Thyroid gland (tissue), 4 donors: ENCODE measurements at regions not wholly inside any gene's neighbourhood (a gene's known extent, or its start where the extent isn't known, plus 50 kb on each side); places are given as distances from the start of the nearest gene placed in this dataset.

Source experiments
- DNase-seq, 2 donors: peaks; one replicate each; pipeline ENCODE4 v3.0.0-alpha.2; 2019
- H3K27ac ChIP-seq, 3 donors: fragments of 200-600 bp; sonication (generic); 1 replicate in 2 of 3; 2 replicates in 1 of 3; pipeline ENCODE4 v1.5.1; 2016 to 2019; ENCODE audit warnings: mild to moderate bottlenecking in 1 of 3, moderate library complexity in 1 of 3
- H3K27me3 ChIP-seq: fragments of 200-600 bp; sonication (generic); one replicate; pipeline ENCODE4 v1.5.1; 2019
- H3K36me3 ChIP-seq, 2 donors: fragments of 200-600 bp; sonication (generic); one replicate each; pipeline ENCODE4 v1.5.1; 2016 to 2019
- H3K4me1 ChIP-seq, 2 donors: fragments of 200-600 bp; sonication (generic); one replicate each; pipeline ENCODE4 v1.5.1; 2017 to 2019
- H3K4me3 ChIP-seq, 3 donors: fragments of 200-600 bp; sonication (generic); replicated peaks in 1 of 3; 1 replicate in 2 of 3; 2 replicates in 1 of 3; pipeline ENCODE4 v1.5.1; 2016; ENCODE audit warnings: mild to moderate bottlenecking in 1 of 3
- H3K9me3 ChIP-seq: fragments of 200-600 bp; sonication (generic); one replicate; pipeline ENCODE4 v1.5.1; 2017
- CTCF ChIP-seq, 6 experiments: fragments of 200-600 bp in 3 of 6; fragments of 450-650 bp in 3 of 6; sonication (generic) in 3 of 6; IDR thresholded peaks; one replicate each; pipeline ENCODE4 v1.5.1; 2016 to 2019; ENCODE audit warnings: antibody characterized with exemption in 6 of 6, mild to moderate bottlenecking in 2 of 6, inconsistent platforms in 1 of 6, moderate library complexity in 1 of 6
- POLR2A ChIP-seq, 2 donors: fragments of 450-650 bp; IDR thresholded peaks; one replicate each; pipeline ENCODE4 v1.6.1; 2017; ENCODE audit warnings: antibody characterized with exemption in 2 of 2, mild to moderate bottlenecking in 2 of 2, moderate library complexity in 1 of 2
- WGBS, 2 donors: methylation state at CpG; one replicate each; pipeline ENCODE4 v1.1.5; 2017; 5-methylcytosine and 5-hydroxymethylcytosine counted together
- intact Hi-C: fragments of 100-400 bp; cut with DNase I; formaldehyde crosslinking; loops from one replicate; pipeline ENCODE4 v1.15.1; 2023

- Histone ChIP-seq H3K36me3 (no peaks in the 10 kb centered on the region), H3K4me3 (no peak overlapping the region), H3K9me3 (no peaks in the 10 kb centered on the region), H3K27me3 (no peaks in the 10 kb centered on the region), H3K4me1 (no peaks in the 10 kb centered on the region), H3K27ac (no peak overlapping the region)
- 40 to 74% methylated on average over 2 to 3 of the region's 3 CpGs for WGBS, 2 donors
- intact Hi-C loops: no loop called here
- no peak for TF ChIP-seq CTCF (IDR thresholded peaks at IDR 0.05)
- DNase-seq: no peak
These were observed 118.3 kb downstream of the RPRM start for GRCh38 chr2:153360239-153360638.

- H3K4me3 ChIP-seq: no peak overlapping the region
- 26 to 28% methylated on average over 1 of the region's 1 CpG for WGBS, 2 donors
- no peaks in the 10 kb centered on the region for H3K4me1 ChIP-seq
- TF ChIP-seq POLR2A (IDR thresholded peaks at IDR 0.05) (no peak), CTCF (IDR thresholded peaks at IDR 0.05) (no peak)
- no peaks in the 10 kb centered on the region for H3K27me3 ChIP-seq
- H3K36me3 ChIP-seq: no peaks in the 10 kb centered on the region
- no peaks in the 10 kb centered on the region for H3K9me3 ChIP-seq
- H3K27ac ChIP-seq: no peak overlapping the region
- intact Hi-C loops: no loop called here
- no peak for DNase-seq
These were observed 124.2 kb downstream of the RPRM start for GRCh38 chr2:153354377-153354776.

- Histone ChIP-seq H3K4me3 (no peak overlapping the region), H3K36me3 (no peaks in the 10 kb centered on the region), H3K27me3 (no peaks in the 10 kb centered on the region), H3K27ac (no peak overlapping the region), H3K9me3 (no peaks in the 10 kb centered on the region), H3K4me1 (no peaks in the 10 kb centered on the region)
- no peak for TF ChIP-seq CTCF (IDR thresholded peaks at IDR 0.05)
- no peak for TF ChIP-seq POLR2A (IDR thresholded peaks at IDR 0.05)
- intact Hi-C loops: no loop called here
- WGBS, 2 donors: 87 to 93% methylated on average over 4 of the region's 4 CpGs
- no peak for DNase-seq
These were observed 129.0 kb downstream of the RPRM start for GRCh38 chr2:153349603-153350002.

GRCh38 chr2:153347818-153348495 lies 130.6 kb downstream of the RPRM start:
- TF ChIP-seq CTCF (IDR thresholded peaks at IDR 0.05) (no peak), POLR2A (IDR thresholded peaks at IDR 0.05) (no peak)
- intact Hi-C loops: no loop called here
- no peak for DNase-seq
- Histone ChIP-seq H3K27me3 (no peaks in the 10 kb centered on the region), H3K36me3 (no peaks in the 10 kb centered on the region), H3K4me3 (no peak overlapping the region), H3K4me1 (no peaks in the 10 kb centered on the region), H3K9me3 (no peaks in the 10 kb centered on the region), H3K27ac (no peak overlapping the region)
- WGBS, 2 donors: 38 to 49% methylated on average over 2 of the region's 2 CpGs

GRCh38 chr2:153320879-153321278 lies 157.7 kb downstream of the RPRM start:
- Histone ChIP-seq H3K27me3 (no peaks in the 10 kb centered on the region), H3K4me1 (no peaks in the 10 kb centered on the region), H3K4me3 (no peak overlapping the region), H3K36me3 (no peaks in the 10 kb centered on the region), H3K9me3 (no peaks in the 10 kb centered on the region), H3K27ac (no peak overlapping the region)
- no peak for DNase-seq
- no peak for TF ChIP-seq CTCF (IDR thresholded peaks at IDR 0.05)
- TF ChIP-seq POLR2A (IDR thresholded peaks at IDR 0.05): no peak
- intact Hi-C loops: no loop called here
